Glutamatergic neuron (in vitro differentiated cells): ENCODE measurements at regions not wholly inside any gene's neighbourhood (a gene's known extent, or its start where the extent isn't known, plus 50 kb on each side); places are given as distances from the start of the nearest gene placed in this dataset.

Experiments used
- DNase-seq: peaks from one replicate; pipeline ENCODE4 v3.0.0; 2022
- H3K27ac Mint-ChIP-seq: one replicate; pipeline ENCODE4 v1.8.0; 2020; ENCODE audit warnings: mild to moderate bottlenecking, mixed read lengths, inconsistent platforms; ENCODE audit not compliant: unreplicated experiment
- H3K27me3 Mint-ChIP-seq: one replicate; pipeline ENCODE4 v1.8.0; 2020; ENCODE audit warnings: mild to moderate bottlenecking, moderate library complexity, mixed read lengths, inconsistent platforms; ENCODE audit not compliant: unreplicated experiment
- H3K36me3 Mint-ChIP-seq: one replicate; pipeline ENCODE4 v1.8.0; 2020; ENCODE audit warnings: mild to moderate bottlenecking, mixed read lengths, inconsistent platforms; ENCODE audit not compliant: unreplicated experiment
- H3K4me1 Mint-ChIP-seq: one replicate; pipeline ENCODE4 v1.8.0; 2020; ENCODE audit warnings: mild to moderate bottlenecking, low read depth, mixed read lengths, inconsistent platforms; ENCODE audit not compliant: unreplicated experiment
- H3K4me3 Mint-ChIP-seq: one replicate; pipeline ENCODE4 v1.8.0; 2020; ENCODE audit warnings: mild to moderate bottlenecking, mixed read lengths, inconsistent platforms; ENCODE audit not compliant: unreplicated experiment
- H3K9me3 Mint-ChIP-seq: one replicate; pipeline ENCODE4 v1.8.0; 2020; ENCODE audit warnings: mild to moderate bottlenecking, moderate library complexity, mixed read lengths, inconsistent platforms; ENCODE audit not compliant: unreplicated experiment
- CTCF ChIP-seq: fragments of 200-600 bp; sonication (generic); IDR thresholded peaks from one replicate; pipeline ENCODE4 v1.5.0; 2021; ENCODE audit not compliant: partially characterized antibody, unreplicated experiment

GRCh38 chr18:78889250-78889649, 90.4 kb upstream of the SALL3 start:
- H3K9me3 Mint-ChIP-seq = peaks cover 18% of the 10 kb centered on the region
- no peak for DNase-seq
- peaks cover 35% of the 10 kb centered on the region for H3K36me3 Mint-ChIP-seq
- no peak overlapping the region for H3K27ac Mint-ChIP-seq
- no peaks in the 10 kb centered on the region for H3K4me1 Mint-ChIP-seq
- no peaks in the 10 kb centered on the region for H3K27me3 Mint-ChIP-seq
- TF ChIP-seq CTCF = no peak
- no peak overlapping the region for H3K4me3 Mint-ChIP-seq

GRCh38 chr18:78890388-78890787, 89.2 kb upstream of the SALL3 start:
- Mint-ChIP-seq H3K4me3 (no peak overlapping the region), H3K4me1 (no peaks in the 10 kb centered on the region), H3K9me3 (peaks cover 18% of the 10 kb centered on the region), H3K27me3 (no peaks in the 10 kb centered on the region), H3K36me3 (peaks cover 35% of the 10 kb centered on the region), H3K27ac (no peak overlapping the region)
- no peak for DNase-seq
- TF ChIP-seq CTCF = no peak

- Mint-ChIP-seq H3K4me3 (no peak overlapping the region), H3K36me3 (peaks cover 30% of the 10 kb centered on the region), H3K27me3 (no peaks in the 10 kb centered on the region), H3K9me3 (peaks cover 18% of the 10 kb centered on the region), H3K27ac (no peak overlapping the region), H3K4me1 (no peaks in the 10 kb centered on the region)
- DNase-seq = no peak
- TF ChIP-seq CTCF = no peak
Observed at GRCh38 chr18:78891185-78891762, 88.3 kb upstream of the SALL3 start.

- Mint-ChIP-seq H3K27me3 (no peaks in the 10 kb centered on the region), H3K36me3 (peaks cover 25% of the 10 kb centered on the region), H3K9me3 (peaks cover 18% of the 10 kb centered on the region), H3K27ac (no peak overlapping the region), H3K4me3 (no peak overlapping the region), H3K4me1 (no peaks in the 10 kb centered on the region)
- no peak for TF ChIP-seq CTCF
- no peak for DNase-seq
Observed at GRCh38 chr18:78892177-78892576, 87.4 kb upstream of the SALL3 start.

- H3K9me3 Mint-ChIP-seq = peaks cover 18% of the 10 kb centered on the region
- no peaks in the 10 kb centered on the region for H3K4me1 Mint-ChIP-seq
- DNase-seq = no peak
- TF ChIP-seq CTCF = no peak
- H3K36me3 Mint-ChIP-seq = peaks cover 20% of the 10 kb centered on the region
- H3K27ac Mint-ChIP-seq = no peak overlapping the region
- H3K27me3 Mint-ChIP-seq = no peaks in the 10 kb centered on the region
- H3K4me3 Mint-ChIP-seq = no peak overlapping the region
Observed at GRCh38 chr18:78892721-78893120, 86.9 kb upstream of the SALL3 start.
